GM19438 (cell line): ENCODE measurements at regions not wholly inside any gene's neighbourhood (a gene's known extent, or its start where the extent isn't known, plus 50 kb on each side); places are given as distances from the start of the nearest gene placed in this dataset.

Experiments
- ATAC-seq: cut with Tn5 transposase; IDR thresholded peaks from one replicate; pipeline ENCODE4 v1.9.1; 2021; ENCODE audit warnings: low read depth; ENCODE audit not compliant: unreplicated experiment

DNA sequence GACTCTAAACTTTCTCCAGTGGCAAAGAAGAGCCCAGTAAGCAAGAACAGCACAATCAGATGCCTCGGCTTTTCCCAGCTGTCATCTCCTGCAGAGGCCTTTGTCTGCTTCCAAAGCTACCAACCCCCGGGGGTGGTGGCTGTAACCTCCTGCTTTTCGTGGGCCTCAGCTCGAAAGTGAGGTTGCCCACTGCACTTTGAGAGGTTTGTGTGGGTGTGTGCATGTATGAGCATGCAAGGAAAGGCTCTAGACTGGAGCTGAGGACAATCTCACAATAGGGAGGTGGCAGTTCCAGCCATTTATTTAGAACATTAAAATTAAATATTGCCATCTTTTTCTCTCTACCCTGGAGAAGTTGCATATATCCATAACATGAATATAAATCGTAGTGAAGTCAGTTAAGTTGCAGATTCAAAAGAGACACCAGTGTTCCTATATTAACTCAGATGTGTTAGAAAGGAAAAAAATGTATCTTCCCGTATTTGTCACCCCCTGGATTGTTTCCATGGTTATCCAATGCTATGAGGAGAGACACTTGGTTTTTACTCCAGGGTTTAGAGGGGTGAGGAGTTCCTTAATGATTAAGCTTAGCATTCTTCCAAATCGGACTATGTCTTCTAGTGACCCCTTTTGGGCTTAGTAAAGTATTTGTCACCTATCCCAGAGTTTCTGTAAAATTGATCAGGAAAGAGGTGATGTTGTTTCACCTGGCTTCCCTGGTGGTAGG, 781.1 kb downstream of the INHBA start:
- no peak for ATAC-seq

DNA sequence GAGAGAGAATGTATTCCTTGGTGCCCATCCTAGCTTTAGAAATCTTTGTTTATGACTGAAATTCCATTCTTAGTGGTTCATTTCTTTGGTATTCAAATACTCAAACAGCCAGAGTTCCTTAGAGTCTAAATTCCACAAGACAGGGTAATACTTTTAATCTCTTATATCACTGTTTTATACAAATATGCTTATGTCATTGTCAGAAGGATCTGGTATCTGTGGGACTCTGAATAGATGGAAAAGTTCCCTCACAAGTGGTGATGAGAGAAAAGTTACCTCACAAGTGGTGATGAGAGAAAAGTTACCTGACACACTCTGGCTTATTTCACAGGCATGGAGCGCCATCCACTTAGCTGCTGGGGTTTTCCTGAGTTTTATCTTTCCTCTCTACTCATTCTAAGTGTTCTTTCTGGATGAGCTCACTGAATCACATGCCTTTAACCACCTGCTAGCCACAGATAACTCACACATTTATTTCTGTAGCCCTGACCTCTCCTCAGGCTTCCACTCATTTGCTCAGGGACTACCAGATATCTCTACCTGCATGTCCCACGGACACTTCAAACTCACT, 784.0 kb downstream of the SUGCT start:
- ATAC-seq, result no peak

DNA sequence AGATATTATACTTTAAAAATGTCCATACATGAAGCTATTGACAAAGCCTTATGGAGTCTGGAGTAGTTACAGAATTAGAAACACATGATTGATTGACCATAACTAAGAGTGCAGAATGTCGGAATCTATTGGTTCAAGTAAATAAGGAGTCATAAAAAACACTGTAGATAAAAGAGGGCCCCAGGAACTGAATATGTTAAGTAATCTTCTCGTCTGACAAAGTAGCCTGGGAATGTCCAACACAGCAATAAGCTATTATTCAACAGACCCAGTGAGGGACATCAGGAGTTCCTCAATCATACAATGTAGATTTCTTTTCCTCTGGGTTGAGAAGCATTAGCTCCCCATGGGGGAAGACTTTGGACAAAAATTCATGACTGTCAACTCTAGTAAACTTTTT, 782.0 kb downstream of the SUGCT start:
- ATAC-seq, result no peak

DNA sequence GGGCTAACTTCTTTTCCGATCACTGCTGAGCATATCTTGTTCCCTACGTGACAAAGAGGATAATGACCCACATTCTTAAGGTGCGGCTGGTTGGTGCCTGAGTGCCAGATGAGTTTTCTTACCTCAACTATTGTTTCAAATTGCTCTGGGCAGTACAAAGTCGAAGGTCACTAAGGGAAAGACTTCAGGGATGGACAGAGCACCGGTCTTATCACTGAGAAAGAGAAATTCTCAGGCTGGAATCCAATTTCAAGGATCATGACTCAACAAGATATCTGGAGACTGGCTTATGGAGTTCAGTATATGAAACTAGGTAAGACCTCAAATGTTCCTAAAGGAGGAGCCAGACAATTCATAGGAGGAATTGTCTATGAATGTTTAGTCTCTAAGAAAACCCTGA, 780.3 kb downstream of the SUGCT start:
- no peak for ATAC-seq
